SU-DHL-6 (cell line): ENCODE measurements at regions not wholly inside any gene's neighbourhood (a gene's known extent, or its start where the extent isn't known, plus 50 kb on each side); places are given as distances from the start of the nearest gene placed in this dataset.

Experiments used
- EZH2phosphoT487 ChIP-seq: fragments of 200-600 bp; sonication (generic), shearing (Covaris generic); conservative IDR thresholded peaks from 2 replicates; pipeline ENCODE4 v1.6.1; 2018; ENCODE audit warnings: mild to moderate bottlenecking, antibody characterized with exemption, low read length, moderate library complexity, mixed read lengths
- TF ChIP-seq, protein P1 (sequence below): fragments of 200-600 bp; sonication (generic); IDR thresholded peaks from one replicate; pipeline ENCODE4 v1.5.1; 2017; ENCODE audit warnings: antibody characterized with exemption, mild to moderate bottlenecking, low read length, moderate library complexity; ENCODE audit not compliant: insufficient read depth, poor library complexity, severe bottlenecking

GRCh38 chr11:37323843-37324242 is 725.8 kb upstream of the RAG2 start:
- TF ChIP-seq, protein P1, sequence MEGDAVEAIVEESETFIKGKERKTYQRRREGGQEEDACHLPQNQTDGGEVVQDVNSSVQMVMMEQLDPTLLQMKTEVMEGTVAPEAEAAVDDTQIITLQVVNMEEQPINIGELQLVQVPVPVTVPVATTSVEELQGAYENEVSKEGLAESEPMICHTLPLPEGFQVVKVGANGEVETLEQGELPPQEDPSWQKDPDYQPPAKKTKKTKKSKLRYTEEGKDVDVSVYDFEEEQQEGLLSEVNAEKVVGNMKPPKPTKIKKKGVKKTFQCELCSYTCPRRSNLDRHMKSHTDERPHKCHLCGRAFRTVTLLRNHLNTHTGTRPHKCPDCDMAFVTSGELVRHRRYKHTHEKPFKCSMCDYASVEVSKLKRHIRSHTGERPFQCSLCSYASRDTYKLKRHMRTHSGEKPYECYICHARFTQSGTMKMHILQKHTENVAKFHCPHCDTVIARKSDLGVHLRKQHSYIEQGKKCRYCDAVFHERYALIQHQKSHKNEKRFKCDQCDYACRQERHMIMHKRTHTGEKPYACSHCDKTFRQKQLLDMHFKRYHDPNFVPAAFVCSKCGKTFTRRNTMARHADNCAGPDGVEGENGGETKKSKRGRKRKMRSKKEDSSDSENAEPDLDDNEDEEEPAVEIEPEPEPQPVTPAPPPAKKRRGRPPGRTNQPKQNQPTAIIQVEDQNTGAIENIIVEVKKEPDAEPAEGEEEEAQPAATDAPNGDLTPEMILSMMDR: no peak
- TF ChIP-seq EZH2phosphoT487: no peak
